ENCODE measurements at regions not wholly inside any gene's neighbourhood (a gene's known extent, or its start where the extent isn't known, plus 50 kb on each side); places are given as distances from the start of the nearest gene placed in this dataset.
"Not testable (repeated sequence)": the region's sequence is repeated elsewhere in the genome, so short reads cannot be mapped to it uniquely, and the experiment has no call there.

- TF ChIP-seq, protein P1, sequence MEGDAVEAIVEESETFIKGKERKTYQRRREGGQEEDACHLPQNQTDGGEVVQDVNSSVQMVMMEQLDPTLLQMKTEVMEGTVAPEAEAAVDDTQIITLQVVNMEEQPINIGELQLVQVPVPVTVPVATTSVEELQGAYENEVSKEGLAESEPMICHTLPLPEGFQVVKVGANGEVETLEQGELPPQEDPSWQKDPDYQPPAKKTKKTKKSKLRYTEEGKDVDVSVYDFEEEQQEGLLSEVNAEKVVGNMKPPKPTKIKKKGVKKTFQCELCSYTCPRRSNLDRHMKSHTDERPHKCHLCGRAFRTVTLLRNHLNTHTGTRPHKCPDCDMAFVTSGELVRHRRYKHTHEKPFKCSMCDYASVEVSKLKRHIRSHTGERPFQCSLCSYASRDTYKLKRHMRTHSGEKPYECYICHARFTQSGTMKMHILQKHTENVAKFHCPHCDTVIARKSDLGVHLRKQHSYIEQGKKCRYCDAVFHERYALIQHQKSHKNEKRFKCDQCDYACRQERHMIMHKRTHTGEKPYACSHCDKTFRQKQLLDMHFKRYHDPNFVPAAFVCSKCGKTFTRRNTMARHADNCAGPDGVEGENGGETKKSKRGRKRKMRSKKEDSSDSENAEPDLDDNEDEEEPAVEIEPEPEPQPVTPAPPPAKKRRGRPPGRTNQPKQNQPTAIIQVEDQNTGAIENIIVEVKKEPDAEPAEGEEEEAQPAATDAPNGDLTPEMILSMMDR (conservative IDR thresholded peaks at IDR 0.05 in 1 of 2, IDR thresholded peaks at IDR 0.05 in 1 of 2; ENCODE audit: low read depth in 1 of 2, low read length in 2 of 2) = not testable (repeated sequence)
- not testable (repeated sequence) for TF ChIP-seq EZH2 (IDR thresholded peaks at IDR 0.05; ENCODE audit: low read length, missing control alignments)
Measured at GRCh38 chr15:24426286-24427054, 249.1 kb upstream of the NPAP1 start.

Measured in fibroblast of lung (primary cell).